Caco-2 (cell line): ENCODE measurements at regions not wholly inside any gene's neighbourhood (a gene's known extent, or its start where the extent isn't known, plus 50 kb on each side); places are given as distances from the start of the nearest gene placed in this dataset.
A peak's percentile ranks its signal among the peaks of the same experiment; 100 is the strongest.

Source experiments
- BruUV-seq: library from RNA; stranded (reverse); fragments of 400-500 nt; replicated peaks from 2 replicates; lab custom pipeline; 2021; lab: Mats Ljungman, UMichigan
- CTCF ChIA-PET: fragments of 300-600 bp; sonication (Branson Sonifier 250); formaldehyde crosslinking; loops from one replicate; lab custom pipeline; 2022; ENCODE audit warnings: antibody characterized with exemption; lab: Charles Lee
- POLR2A ChIA-PET: fragments of 300-600 bp; sonication (Branson Sonifier 250); formaldehyde crosslinking; loops from one replicate; lab custom pipeline; 2022; ENCODE audit warnings: antibody characterized with exemption; lab: Charles Lee
- DNase-seq, 2 experiments: peaks; one replicate each; pipeline versions ENCODE4 v3.0.0 to v3.0.0-alpha.2; 2020 to 2022
- H3K27me3 ChIP-seq: replicated peaks from 2 replicates; pipeline ENCODE4 v1.6.0; 2011; ENCODE audit warnings: low read length; ENCODE audit not compliant: control insufficient read depth, insufficient read depth
- H3K36me3 ChIP-seq: 2 replicates; pipeline ENCODE4 v1.5.1; 2011; ENCODE audit warnings: low read length; ENCODE audit not compliant: control insufficient read depth, insufficient read depth
- H3K4me1 ChIP-seq: fragments of 250-450 bp; sonication (Bioruptor Pico); 2 replicates; pipeline ENCODE4 v1.5.1; 2020; ENCODE audit warnings: mild to moderate bottlenecking
- H3K4me3 ChIP-seq: 2 replicates; pipeline ENCODE4 v1.5.1; 2011; ENCODE audit warnings: low read depth, mild to moderate bottlenecking, control low read depth, low read length
- H3K9me3 ChIP-seq: fragments of 250-450 bp; sonication (Bioruptor Pico); 2 replicates; pipeline ENCODE4 v1.5.1; 2020; ENCODE audit warnings: mild to moderate bottlenecking, moderate library complexity
- H3K27ac Mint-ChIP-seq: one replicate; pipeline ENCODE4 v1.8.0; 2022; ENCODE audit warnings: mixed read lengths; ENCODE audit not compliant: unreplicated experiment
- H3K27me3 Mint-ChIP-seq: one replicate; pipeline ENCODE4 v1.8.0; 2022; ENCODE audit warnings: mixed read lengths; ENCODE audit not compliant: insufficient read depth, unreplicated experiment
- H3K36me3 Mint-ChIP-seq: one replicate; pipeline ENCODE4 v1.8.0; 2022; ENCODE audit warnings: mild to moderate bottlenecking, mixed read lengths; ENCODE audit not compliant: insufficient read depth, unreplicated experiment
- H3K4me1 Mint-ChIP-seq: one replicate; pipeline ENCODE4 v1.8.0; 2022; ENCODE audit warnings: low read depth, mixed read lengths; ENCODE audit not compliant: unreplicated experiment
- H3K4me3 Mint-ChIP-seq: one replicate; pipeline ENCODE4 v1.8.0; 2022; ENCODE audit warnings: mild to moderate bottlenecking, moderate library complexity, mixed read lengths; ENCODE audit not compliant: unreplicated experiment
- H3K9me3 Mint-ChIP-seq: one replicate; pipeline ENCODE4 v1.8.0; 2022; ENCODE audit warnings: mixed read lengths; ENCODE audit not compliant: unreplicated experiment
- CTCF ChIP-seq, 2 experiments: fragments of 200-600 bp in 1 of 2; IDR thresholded peaks; 1 replicate in 1 of 2; 2 replicates in 1 of 2; pipeline versions ENCODE4 v1.5.1 to v1.8.0; 2011 to 2022; ENCODE audit warnings: antibody characterized with exemption in 1 of 2, control low read depth in 1 of 2, inconsistent platforms in 1 of 2, low read depth in 1 of 2, low read length in 1 of 2, mild to moderate bottlenecking in 1 of 2, moderate library complexity in 1 of 2; ENCODE audit not compliant: insufficient read depth in 1 of 2, severe bottlenecking in 1 of 2, unreplicated experiment in 1 of 2
- intact Hi-C: fragments of 100-400 bp; cut with micrococcal nuclease; formaldehyde crosslinking; loops from one replicate; pipeline ENCODE4 v1.10.0; 2022; ENCODE audit not compliant: unreplicated experiment

- Mint-ChIP-seq H3K4me3 (no peak overlapping the region), H3K4me1 (no peaks in the 10 kb centered on the region), H3K27me3 (no peaks in the 10 kb centered on the region), H3K9me3 (peaks cover 16% of the 10 kb centered on the region), H3K36me3 (no peaks in the 10 kb centered on the region), H3K27ac (no peak overlapping the region)
- DNase-seq = peak in 1 of 2 experiments; percentile 27
- ChIA-PET POLR2A (no interaction called here), CTCF (no interaction called here)
- H3K9me3 ChIP-seq = no peaks in the 10 kb centered on the region
- intact Hi-C loops = loop anchor here (10.0 kb wide), 1 partner anchor 1012 kb away; the partner anchor contains the start of gene TENT5A
- H3K27me3 ChIP-seq = no peaks in the 10 kb centered on the region
- H3K4me1 ChIP-seq = no peaks in the 10 kb centered on the region
- no peak overlapping the region for H3K4me3 ChIP-seq
- H3K36me3 ChIP-seq = no peaks in the 10 kb centered on the region
- BruUV-seq = no TSS peak
- peak; percentile 40 to 49 for TF ChIP-seq CTCF (IDR thresholded peaks at IDR 0.05; ENCODE audit: insufficient read depth in 1 of 2, low read depth in 1 of 2, low read length in 1 of 2, severe bottlenecking in 1 of 2, unreplicated experiment in 1 of 2)
Observed at GRCh38 chr6:80742481-80742880, 636.0 kb downstream of the BCKDHB start.

- H3K27me3 ChIP-seq = no peaks in the 10 kb centered on the region
- CTCF ChIA-PET = no interaction called here
- H3K9me3 ChIP-seq = no peaks in the 10 kb centered on the region
- H3K4me3 ChIP-seq = no peak overlapping the region
- H3K4me1 Mint-ChIP-seq = no peaks in the 10 kb centered on the region
- intact Hi-C loops = no loop called here
- no TSS peak for BruUV-seq
- H3K4me3 Mint-ChIP-seq = no peak overlapping the region
- no peak overlapping the region for H3K27ac Mint-ChIP-seq
- TF ChIP-seq CTCF (IDR thresholded peaks at IDR 0.05; ENCODE audit: insufficient read depth in 1 of 2, low read depth in 1 of 2, low read length in 1 of 2, severe bottlenecking in 1 of 2, unreplicated experiment in 1 of 2) = no peak
- H3K36me3 Mint-ChIP-seq = no peaks in the 10 kb centered on the region
- POLR2A ChIA-PET = no interaction called here
- H3K27me3 Mint-ChIP-seq = no peaks in the 10 kb centered on the region
- no peaks in the 10 kb centered on the region for H3K4me1 ChIP-seq
- H3K36me3 ChIP-seq = no peaks in the 10 kb centered on the region
- no peaks in the 10 kb centered on the region for H3K9me3 Mint-ChIP-seq
- no peak for DNase-seq
Observed at GRCh38 chr6:80733641-80734040, 627.2 kb downstream of the BCKDHB start.

GRCh38 chr6:80728830-80729229 lies 622.4 kb downstream of the BCKDHB start:
- BruUV-seq = no TSS peak
- DNase-seq = no peak
- H3K36me3 Mint-ChIP-seq = no peaks in the 10 kb centered on the region

More at GRCh38 chr6:80728830-80729229, 622.4 kb downstream of the BCKDHB start:
- no peaks in the 10 kb centered on the region for H3K27me3 Mint-ChIP-seq
- TF ChIP-seq CTCF (IDR thresholded peaks at IDR 0.05; ENCODE audit: insufficient read depth in 1 of 2, low read depth in 1 of 2, low read length in 1 of 2, severe bottlenecking in 1 of 2, unreplicated experiment in 1 of 2) = no peak
- H3K36me3 ChIP-seq = no peaks in the 10 kb centered on the region
- H3K9me3 Mint-ChIP-seq = no peaks in the 10 kb centered on the region
- H3K4me1 Mint-ChIP-seq = no peaks in the 10 kb centered on the region
- H3K27ac Mint-ChIP-seq = no peak overlapping the region
- no peak overlapping the region for H3K4me3 Mint-ChIP-seq
- no peaks in the 10 kb centered on the region for H3K4me1 ChIP-seq
- intact Hi-C loops = no loop called here
- no peaks in the 10 kb centered on the region for H3K9me3 ChIP-seq
- H3K27me3 ChIP-seq = no peaks in the 10 kb centered on the region
- POLR2A ChIA-PET = no interaction called here
- CTCF ChIA-PET = no interaction called here
- H3K4me3 ChIP-seq = no peak overlapping the region
